ENCODE measurements at regions not wholly inside any gene's neighbourhood (a gene's known extent, or its start where the extent isn't known, plus 50 kb on each side); places are given as distances from the start of the nearest gene placed in this dataset.

DNA sequence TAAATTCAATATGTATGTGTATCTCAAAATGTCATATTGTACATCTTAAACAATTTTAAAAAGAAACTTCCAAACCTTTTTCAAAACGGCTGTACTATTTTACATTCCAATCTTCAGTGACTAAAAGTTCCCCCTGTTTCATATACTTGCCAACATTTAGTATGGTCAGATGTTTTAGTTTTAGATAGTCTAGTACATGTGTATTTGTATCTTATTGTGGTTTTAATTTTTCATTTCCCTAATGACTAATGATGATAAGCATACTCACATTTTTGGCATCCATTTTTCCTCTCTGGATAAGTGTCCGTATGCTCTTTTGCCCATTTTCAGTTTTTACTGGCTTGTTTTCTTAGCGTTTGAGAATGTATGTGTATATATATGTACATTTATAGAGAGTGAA lies 212.2 kb upstream of the MAGEB18 start:
- H3K4me3 Mint-ChIP-seq: no peak overlapping the region
- H3K9me3 Mint-ChIP-seq: no peaks in the 10 kb centered on the region
- ATAC-seq: no peak
- H3K27me3 Mint-ChIP-seq (ENCODE audit: low read depth): no peaks in the 10 kb centered on the region
- POLR2A ChIA-PET: no interaction called here
- no peak for TF ChIP-seq NFYB (CRISPR knock-in tag; conservative IDR thresholded peaks at IDR 0.05; ENCODE audit: low read depth)
- TF ChIP-seq TP53 (CRISPR knock-in tag; IDR thresholded peaks at IDR 0.05): no peak
- TF ChIP-seq EMX1 (CRISPR knock-in tag; IDR thresholded peaks at IDR 0.05): no peak
- TF ChIP-seq RELA (CRISPR knock-in tag; IDR thresholded peaks at IDR 0.05; ENCODE audit: borderline replicate concordance): no peak
- TF ChIP-seq RORB (CRISPR knock-in tag; IDR thresholded peaks at IDR 0.05): no peak
- TF ChIP-seq, protein P1, sequence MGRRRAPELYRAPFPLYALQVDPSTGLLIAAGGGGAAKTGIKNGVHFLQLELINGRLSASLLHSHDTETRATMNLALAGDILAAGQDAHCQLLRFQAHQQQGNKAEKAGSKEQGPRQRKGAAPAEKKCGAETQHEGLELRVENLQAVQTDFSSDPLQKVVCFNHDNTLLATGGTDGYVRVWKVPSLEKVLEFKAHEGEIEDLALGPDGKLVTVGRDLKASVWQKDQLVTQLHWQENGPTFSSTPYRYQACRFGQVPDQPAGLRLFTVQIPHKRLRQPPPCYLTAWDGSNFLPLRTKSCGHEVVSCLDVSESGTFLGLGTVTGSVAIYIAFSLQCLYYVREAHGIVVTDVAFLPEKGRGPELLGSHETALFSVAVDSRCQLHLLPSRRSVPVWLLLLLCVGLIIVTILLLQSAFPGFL (CRISPR knock-in tag; IDR thresholded peaks at IDR 0.05; ENCODE audit: borderline replicate concordance): no peak
- TF ChIP-seq ZBTB21 (CRISPR knock-in tag; IDR thresholded peaks at IDR 0.05; ENCODE audit: borderline replicate concordance): no peak
- no peak for TF ChIP-seq ZNF423 (CRISPR knock-in tag; IDR thresholded peaks at IDR 0.05)
- no peak for TF ChIP-seq ZNF232 (CRISPR knock-in tag; IDR thresholded peaks at IDR 0.05)
- TF ChIP-seq JUN (CRISPR knock-in tag; IDR thresholded peaks at IDR 0.05): no peak
- no peak for TF ChIP-seq E2F1 (CRISPR knock-in tag; IDR thresholded peaks at IDR 0.05)
- no peak for TF ChIP-seq ZNF121 (CRISPR knock-in tag; IDR thresholded peaks at IDR 0.05)
- no peak for TF ChIP-seq FOXK1 (CRISPR knock-in tag; IDR thresholded peaks at IDR 0.05)
- TF ChIP-seq SMAD3 (CRISPR knock-in tag; IDR thresholded peaks at IDR 0.05; ENCODE audit: borderline replicate concordance): no peak
- H3K4me1 Mint-ChIP-seq: no peaks in the 10 kb centered on the region
- no peaks in the 10 kb centered on the region for H3K36me3 Mint-ChIP-seq
- no peak overlapping the region for H3K27ac Mint-ChIP-seq
- CTCF ChIA-PET: no interaction called here
- DNase-seq (ENCODE audit: low spot score): no peak

- CTCF ChIA-PET: no interaction called here
- no peaks in the 10 kb centered on the region for H3K36me3 Mint-ChIP-seq
- ATAC-seq (no peak), DNase-seq (ENCODE audit: low spot score) (no peak)
- POLR2A ChIA-PET: no interaction called here
- TF ChIP-seq, protein P1 (CRISPR knock-in tag; IDR thresholded peaks at IDR 0.05; ENCODE audit: borderline replicate concordance): no peak
- TF ChIP-seq RELA (CRISPR knock-in tag; IDR thresholded peaks at IDR 0.05; ENCODE audit: borderline replicate concordance) (no peak), ZNF232 (CRISPR knock-in tag; IDR thresholded peaks at IDR 0.05) (no peak), TCF7 (CRISPR knock-in tag; IDR thresholded peaks at IDR 0.05; ENCODE audit: low read depth) (no peak), ZNF121 (CRISPR knock-in tag; IDR thresholded peaks at IDR 0.05) (no peak), MLX (CRISPR knock-in tag; IDR thresholded peaks at IDR 0.05) (no peak), ZNF671 (CRISPR knock-in tag; IDR thresholded peaks at IDR 0.05) (no peak), NR1H2 (CRISPR knock-in tag; IDR thresholded peaks at IDR 0.05) (no peak), ZNF317 (CRISPR knock-in tag; IDR thresholded peaks at IDR 0.05; ENCODE audit: borderline replicate concordance, low read depth) (no peak), ZNF425 (CRISPR knock-in tag; conservative IDR thresholded peaks at IDR 0.05) (no peak), FOXJ3 (CRISPR knock-in tag; IDR thresholded peaks at IDR 0.05; ENCODE audit: borderline replicate concordance) (no peak), ATF3 (CRISPR knock-in tag; conservative IDR thresholded peaks at IDR 0.05) (no peak), CDX4 (CRISPR knock-in tag; IDR thresholded peaks at IDR 0.05; ENCODE audit: borderline replicate concordance) (no peak), ATF1 (CRISPR knock-in tag; IDR thresholded peaks at IDR 0.05) (no peak)
- H3K27ac Mint-ChIP-seq: no peak overlapping the region
- H3K4me1 Mint-ChIP-seq: no peaks in the 10 kb centered on the region
- no peaks in the 10 kb centered on the region for H3K27me3 Mint-ChIP-seq (ENCODE audit: low read depth)
- no peak overlapping the region for H3K4me3 Mint-ChIP-seq
- H3K9me3 Mint-ChIP-seq: no peaks in the 10 kb centered on the region
Observed at GRCh38 chrX:25928316-25928715, 209.8 kb upstream of the MAGEB18 start.
